ENCODE measurements at regions not wholly inside any gene's neighbourhood (a gene's known extent, or its start where the extent isn't known, plus 50 kb on each side); places are given as distances from the start of the nearest gene placed in this dataset.
"Not testable (repeated sequence)": the region's sequence is repeated elsewhere in the genome, so short reads cannot be mapped to it uniquely, and the experiment has no call there.

- no peak for TF ChIP-seq CTCF (IDR thresholded peaks at IDR 0.05; ENCODE audit: low read depth, low read length)
- no peak for DNase-seq
- H3K9me3 ChIP-seq, result no peaks in the 10 kb centered on the region; the same call in 1 of the 2 replicates
These were observed 248.3 kb upstream of the C16orf82 start for GRCh38 chr16:26818393-26818792.

GRCh38 chr16:26824469-26824868 is 242.3 kb upstream of the C16orf82 start:
- Histone ChIP-seq H3K27me3 (no peaks in the 10 kb centered on the region), H3K36me3 (no peaks in the 10 kb centered on the region), H3K4me1 (no peaks in the 10 kb centered on the region), H3K4me3 (ENCODE audit: low read depth, low read length) (no peak overlapping the region), H3K9me3 (no peaks in the 10 kb centered on the region; the same call in 1 of the 2 replicates)
- no peak for DNase-seq
- no peak for TF ChIP-seq CTCF (IDR thresholded peaks at IDR 0.05; ENCODE audit: low read depth, low read length)

More at GRCh38 chr16:26818393-26818792, 248.3 kb upstream of the C16orf82 start:
- no peaks in the 10 kb centered on the region for H3K36me3 ChIP-seq
- H3K4me3 ChIP-seq (ENCODE audit: low read depth, low read length), result no peak overlapping the region
- no peaks in the 10 kb centered on the region for H3K27me3 ChIP-seq
- H3K4me1 ChIP-seq, result no peaks in the 10 kb centered on the region

GRCh38 chr16:26826500-26826899 is 240.2 kb upstream of the C16orf82 start:
- no peak for DNase-seq

GRCh38 chr16:26827386-26827785 is 239.3 kb upstream of the C16orf82 start:
- TF ChIP-seq CTCF (IDR thresholded peaks at IDR 0.05; ENCODE audit: low read depth, low read length), result no peak
- Histone ChIP-seq H3K36me3 (no peaks in the 10 kb centered on the region), H3K9me3 (no peaks in the 10 kb centered on the region), H3K4me3 (ENCODE audit: low read depth, low read length) (no peak overlapping the region), H3K27me3 (no peaks in the 10 kb centered on the region), H3K4me1 (no peaks in the 10 kb centered on the region)
- no peak for DNase-seq

More at GRCh38 chr16:26826500-26826899, 240.2 kb upstream of the C16orf82 start:
- H3K36me3 ChIP-seq, result no peaks in the 10 kb centered on the region
- H3K4me1 ChIP-seq, result no peaks in the 10 kb centered on the region
- no peaks in the 10 kb centered on the region; the same call in 1 of the 2 replicates for H3K9me3 ChIP-seq
- no peak overlapping the region for H3K4me3 ChIP-seq (ENCODE audit: low read depth, low read length)
- TF ChIP-seq CTCF (IDR thresholded peaks at IDR 0.05; ENCODE audit: low read depth, low read length), result no peak
- H3K27me3 ChIP-seq, result no peaks in the 10 kb centered on the region

GRCh38 chr16:26830428-26831127 is 236.1 kb upstream of the C16orf82 start:
- no peaks in the 10 kb centered on the region for H3K4me1 ChIP-seq
- no peak for DNase-seq
- no peaks in the 10 kb centered on the region for H3K36me3 ChIP-seq
- H3K9me3 ChIP-seq, result no peaks in the 10 kb centered on the region
- TF ChIP-seq CTCF (IDR thresholded peaks at IDR 0.05; ENCODE audit: low read depth, low read length), result no peak
- no peaks in the 10 kb centered on the region for H3K27me3 ChIP-seq
- no peak overlapping the region for H3K4me3 ChIP-seq (ENCODE audit: low read depth, low read length)

GRCh38 chr16:26836114-26836513 is 230.6 kb upstream of the C16orf82 start:
- not testable (repeated sequence) for H3K27me3 ChIP-seq; H3K4me3 ChIP-seq (ENCODE audit: low read depth, low read length); DNase-seq; H3K9me3 ChIP-seq; H3K4me1 ChIP-seq; H3K36me3 ChIP-seq
